Endothelial cell of umbilical vein (primary cell): ENCODE measurements at regions not wholly inside any gene's neighbourhood (a gene's known extent, or its start where the extent isn't known, plus 50 kb on each side); places are given as distances from the start of the nearest gene placed in this dataset.

ENCODE experiments used
- CTCF ChIP-seq, 2 donors: IDR thresholded peaks; 1 replicate in 1 of 2; 2 replicates in 1 of 2; pipeline ENCODE4 v1.5.1; 2011; ENCODE audit warnings: low read length in 2 of 2, mild to moderate bottlenecking in 2 of 2, moderate library complexity in 2 of 2, control low read depth in 1 of 2, inconsistent platforms in 1 of 2, low read depth in 1 of 2; ENCODE audit not compliant: insufficient read depth in 1 of 2; ENCODE audit errors: extremely low read depth in 1 of 2
- EZH2 ChIP-seq: IDR thresholded peaks from 2 replicates; pipeline ENCODE4 v1.6.1; 2012; ENCODE audit warnings: borderline replicate concordance, low read depth, mild to moderate bottlenecking, moderate library complexity, low read length, inconsistent platforms; ENCODE audit not compliant: severe bottlenecking
- POLR2A ChIP-seq: IDR thresholded peaks from 2 replicates; pipeline ENCODE4 v1.6.1; 2012; ENCODE audit warnings: low read depth, mild to moderate bottlenecking, control low read depth, low read length

DNA sequence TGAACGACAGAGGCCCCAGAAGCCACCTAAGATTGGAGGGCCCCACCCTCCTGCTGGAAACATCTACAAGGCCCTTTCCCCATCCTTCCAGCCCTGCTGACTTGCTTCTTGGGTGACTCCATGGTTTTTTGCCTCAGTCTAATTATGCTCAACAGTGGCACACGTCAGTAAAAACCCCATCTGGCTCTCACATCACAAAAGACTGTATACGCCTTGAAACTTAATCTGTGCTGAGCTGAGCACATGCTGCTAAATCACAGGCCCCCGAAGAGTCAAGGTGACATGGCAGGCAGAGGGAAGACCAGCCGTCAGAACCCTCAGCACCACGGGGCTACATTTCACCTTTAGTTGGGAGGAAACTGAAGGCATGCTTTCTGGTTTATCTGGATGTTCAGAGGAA is 323.1 kb downstream of the CDH26 start:
- TF ChIP-seq CTCF (IDR thresholded peaks at IDR 0.05; ENCODE audit: extremely low read depth in 1 of 2, insufficient read depth in 1 of 2, low read depth in 1 of 2, low read length in 2 of 2) (no peak), POLR2A (no peak), EZH2 (no peak)
